HG02642 (cell line): ENCODE measurements at regions not wholly inside any gene's neighbourhood (a gene's known extent, or its start where the extent isn't known, plus 50 kb on each side); places are given as distances from the start of the nearest gene placed in this dataset.

Experiments
- ATAC-seq: cut with Tn5 transposase; IDR thresholded peaks from one replicate; pipeline ENCODE4 v1.9.1; 2021; ENCODE audit warnings: mild to moderate bottlenecking; ENCODE audit not compliant: unreplicated experiment, poor library complexity

- no peak for ATAC-seq
Observed at GRCh38 chr13:29937379-29937778, 87.0 kb upstream of the UBL3 start.

DNA sequence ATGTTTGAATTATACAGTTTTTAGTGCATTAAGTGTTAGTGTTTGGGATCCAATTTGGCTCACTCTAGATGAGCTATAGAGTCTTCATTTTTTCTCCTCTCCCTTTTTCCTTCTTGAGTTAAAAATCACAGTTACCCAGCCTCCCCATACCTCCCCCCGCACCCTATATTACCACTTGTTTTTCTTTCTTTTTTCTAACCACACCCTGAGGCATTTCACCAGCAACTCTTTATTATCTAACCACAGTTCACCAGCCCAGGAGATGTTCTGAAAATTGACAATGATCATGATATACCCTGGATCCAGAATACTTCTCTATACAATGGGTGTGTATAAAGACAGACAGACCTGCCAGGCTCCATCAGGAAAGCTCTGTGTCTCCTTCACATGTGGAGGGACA lies 86.5 kb upstream of the UBL3 start:
- ATAC-seq = no peak

- peak; percentile 9 for ATAC-seq
Observed at GRCh38 chr13:29936051-29936813, 85.8 kb upstream of the UBL3 start.

- peak; percentile 94 for ATAC-seq
Observed at GRCh38 chr13:29935309-29935981, 85.0 kb upstream of the UBL3 start.

DNA sequence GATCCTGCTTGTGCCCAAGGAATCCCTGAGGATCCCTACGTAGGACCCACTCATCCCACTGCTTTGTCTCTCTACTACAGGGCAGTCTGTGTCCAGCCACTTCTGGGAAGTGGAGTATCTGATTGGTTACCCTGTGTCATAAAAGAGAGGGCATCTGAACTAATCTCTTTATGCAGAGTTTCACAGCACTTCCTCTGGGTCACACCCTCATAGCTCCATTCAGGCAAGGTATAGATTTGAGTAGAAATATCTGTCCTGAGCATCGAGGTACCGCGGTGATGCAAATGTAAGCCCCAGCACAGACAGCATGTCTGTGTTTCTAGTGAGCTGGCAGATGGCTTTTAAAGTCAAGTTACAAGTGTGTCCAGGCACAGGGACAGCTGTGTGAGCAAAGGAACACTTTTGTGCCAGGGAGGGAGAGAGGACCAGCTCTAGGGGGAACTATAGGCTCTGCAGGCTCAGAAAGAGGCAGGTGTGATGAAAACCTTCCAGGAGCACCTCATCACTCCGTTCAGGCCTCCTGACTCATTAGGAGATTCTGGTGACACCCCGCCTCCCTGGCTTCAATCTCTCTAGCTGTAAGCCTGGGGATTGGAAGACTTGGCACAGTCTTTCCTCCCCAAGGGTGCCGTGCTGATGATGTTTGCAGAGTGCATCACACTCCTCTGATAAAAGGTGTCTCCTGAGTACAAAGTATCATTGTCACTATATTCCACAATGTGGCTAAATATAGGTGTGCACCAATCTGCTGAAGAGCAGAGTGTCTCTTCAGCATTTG lies 84.3 kb upstream of the UBL3 start:
- ATAC-seq = no peak

DNA sequence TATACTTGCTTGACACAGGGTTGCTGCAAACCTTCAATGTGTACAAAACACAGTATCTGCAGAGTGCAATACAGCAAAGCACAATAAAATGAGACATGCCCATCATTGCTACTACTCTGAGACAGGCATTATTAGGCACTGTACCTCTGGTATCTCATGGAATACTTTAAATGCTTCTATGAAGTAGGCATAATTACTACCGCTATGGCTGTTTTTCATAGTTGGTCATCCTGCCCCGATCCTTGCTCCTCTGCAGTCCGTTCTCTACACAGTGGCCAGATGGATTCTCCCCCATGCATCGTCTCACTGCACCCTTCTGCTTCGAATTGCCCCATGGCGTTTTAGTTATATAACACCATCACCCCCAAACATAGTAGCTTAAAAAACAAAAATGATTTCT lies 83.0 kb upstream of the UBL3 start:
- ATAC-seq = no peak

DNA sequence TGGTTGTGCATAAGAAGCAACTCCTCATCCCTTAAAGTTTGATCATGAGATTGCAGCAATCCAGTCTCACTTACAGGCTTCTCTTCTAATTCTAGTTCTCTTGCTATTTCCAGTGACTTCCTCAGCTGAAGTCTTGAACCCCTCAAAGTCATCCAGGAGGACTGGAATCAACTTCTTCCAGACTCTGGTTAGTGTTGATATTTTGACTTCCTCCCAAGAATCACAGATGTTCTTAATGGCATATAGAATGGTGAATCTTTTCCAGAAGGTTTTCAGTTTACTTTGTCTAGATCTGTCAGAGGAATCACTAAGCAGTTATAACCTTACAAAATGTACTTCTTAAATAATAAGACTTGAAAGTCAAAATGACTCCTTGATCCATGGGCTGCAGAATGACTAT lies 81.3 kb upstream of the UBL3 start:
- no peak for ATAC-seq

- no peak for ATAC-seq
Observed at GRCh38 chr13:29929062-29929847, 78.8 kb upstream of the UBL3 start.

DNA sequence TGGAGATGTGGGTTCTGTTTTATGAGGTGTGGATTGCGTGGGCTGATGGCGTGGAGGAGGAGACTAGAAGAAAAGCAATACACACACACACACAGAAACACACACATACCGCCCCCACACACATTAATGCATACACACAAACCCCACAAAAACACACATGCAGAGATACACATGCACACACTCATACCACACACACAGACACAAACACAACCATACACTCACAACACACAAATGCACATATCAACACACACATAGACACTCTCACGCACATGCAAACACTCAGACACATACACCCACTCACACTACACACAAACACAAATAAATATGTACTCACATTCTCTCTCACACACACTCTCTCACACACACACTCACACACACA lies 75.7 kb upstream of the UBL3 start:
- ATAC-seq = no peak

DNA sequence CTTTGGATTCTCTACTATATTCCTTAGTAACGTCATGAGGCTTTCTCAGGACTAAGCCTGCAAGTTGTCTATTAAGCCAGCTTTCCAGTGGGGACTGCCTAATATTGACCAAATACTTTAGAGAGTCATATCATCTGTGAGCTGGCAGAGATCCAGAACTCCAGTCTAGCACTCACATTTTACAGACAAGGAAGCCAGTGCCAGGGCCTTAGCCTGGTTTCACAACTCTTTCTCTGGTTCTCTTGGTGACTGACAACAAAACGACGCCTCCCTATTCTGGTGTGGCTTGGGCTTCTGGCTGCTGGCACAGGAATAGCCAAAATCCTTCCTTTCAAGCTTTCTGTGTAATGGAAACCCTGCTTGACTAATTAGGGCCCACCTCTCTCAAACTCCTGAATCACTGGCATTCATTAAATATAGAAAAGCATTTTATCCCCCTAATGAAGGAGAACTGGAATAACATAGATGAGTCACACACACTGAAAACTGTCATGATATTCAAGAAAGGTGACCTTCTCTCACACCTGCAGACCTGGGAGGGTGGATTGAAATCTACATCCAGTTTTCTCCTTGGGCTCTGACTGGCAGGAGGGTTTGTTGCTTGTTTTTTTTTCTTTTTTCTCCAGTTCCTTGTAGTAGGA lies 75.2 kb upstream of the UBL3 start:
- ATAC-seq = no peak

DNA sequence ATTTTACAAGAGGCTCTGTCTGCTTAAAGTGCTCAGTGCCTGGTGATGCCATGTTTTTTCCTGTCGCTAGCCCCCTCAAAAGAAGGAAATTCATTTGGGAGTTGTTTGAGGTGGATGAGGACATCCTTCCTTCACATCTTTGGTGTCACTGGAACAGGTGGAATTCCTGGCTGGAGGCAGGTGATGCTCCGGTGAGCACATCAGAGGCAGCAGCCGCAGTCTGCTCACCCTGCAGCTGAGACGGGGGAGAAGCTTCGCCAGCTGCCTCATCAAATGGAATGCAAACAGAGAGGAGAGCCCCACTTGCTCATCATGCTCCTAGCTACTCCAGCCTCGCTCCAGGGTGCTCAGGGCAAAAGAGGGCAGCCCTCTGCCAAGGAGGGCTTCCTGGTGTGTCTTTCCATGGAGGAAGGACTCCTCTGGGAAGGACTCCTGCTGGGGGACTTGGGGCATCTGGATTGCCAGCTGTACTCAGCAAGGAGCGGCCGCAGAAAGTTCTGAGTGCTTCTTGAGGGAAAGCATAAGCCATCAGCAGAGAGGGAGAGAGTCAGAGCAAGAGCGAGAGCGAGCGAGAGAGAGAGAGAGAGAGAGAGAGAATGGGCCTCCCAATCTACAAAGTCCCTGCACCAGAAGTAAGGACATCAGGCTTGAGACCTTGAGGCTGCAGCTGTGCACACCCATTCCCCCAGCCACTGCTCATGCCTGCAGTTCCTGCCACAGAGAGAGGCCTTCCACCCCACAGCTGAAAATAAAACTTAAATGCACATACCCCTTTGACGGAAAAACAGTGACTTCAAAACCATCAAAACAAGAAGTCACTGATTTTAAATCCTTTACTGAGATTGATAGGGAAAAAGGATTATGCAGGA lies 74.3 kb upstream of the UBL3 start:
- no peak for ATAC-seq

- no peak for ATAC-seq
Observed at GRCh38 chr13:29923554-29924481, 73.4 kb upstream of the UBL3 start.

GRCh38 chr13:29922896-29923295 lies 72.5 kb upstream of the UBL3 start:
- ATAC-seq = no peak

DNA sequence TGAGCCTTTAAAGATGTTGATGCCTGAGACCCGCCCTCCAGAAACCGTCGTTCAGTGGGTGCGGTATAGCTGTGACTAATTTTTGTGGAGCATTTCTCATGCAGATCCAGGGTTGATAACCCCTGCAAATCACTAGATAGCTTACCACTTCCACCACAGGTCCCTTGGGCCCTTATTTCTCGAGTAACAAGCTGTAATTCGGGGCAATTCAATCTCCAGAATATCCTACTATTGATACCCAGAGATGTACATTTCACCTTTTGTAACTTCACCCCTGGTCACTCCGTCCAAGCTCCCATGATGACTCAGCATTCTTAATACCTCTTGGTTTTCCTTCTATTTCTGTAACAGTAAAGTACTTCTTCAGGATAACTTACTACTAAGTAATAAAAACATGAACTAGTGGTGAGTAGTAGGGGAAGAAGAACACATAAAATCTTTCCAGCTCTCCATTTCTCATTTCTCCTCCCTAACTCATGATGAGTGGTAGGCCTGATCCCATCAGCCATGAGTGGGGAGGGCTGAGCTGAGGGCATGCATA lies 71.9 kb upstream of the UBL3 start:
- ATAC-seq = no peak

DNA sequence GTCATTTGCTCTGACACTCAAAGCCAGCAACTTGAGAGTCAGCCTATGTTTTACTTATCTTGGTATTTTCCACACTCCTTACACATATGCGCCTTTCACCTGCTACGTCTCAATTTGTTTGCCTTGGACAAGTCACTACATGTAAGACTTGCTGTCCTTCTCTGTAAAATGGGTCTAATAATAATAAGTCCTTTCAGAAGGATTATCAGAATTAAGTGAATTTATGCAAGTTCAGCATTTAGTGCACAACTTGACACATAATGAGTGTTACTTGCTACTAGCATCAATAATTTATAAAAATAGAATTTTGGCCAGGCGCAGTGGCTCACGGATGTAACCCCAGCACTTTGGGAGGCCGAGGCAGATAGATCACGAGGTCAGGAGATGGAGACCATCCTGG lies 71.1 kb upstream of the UBL3 start:
- ATAC-seq = no peak

DNA sequence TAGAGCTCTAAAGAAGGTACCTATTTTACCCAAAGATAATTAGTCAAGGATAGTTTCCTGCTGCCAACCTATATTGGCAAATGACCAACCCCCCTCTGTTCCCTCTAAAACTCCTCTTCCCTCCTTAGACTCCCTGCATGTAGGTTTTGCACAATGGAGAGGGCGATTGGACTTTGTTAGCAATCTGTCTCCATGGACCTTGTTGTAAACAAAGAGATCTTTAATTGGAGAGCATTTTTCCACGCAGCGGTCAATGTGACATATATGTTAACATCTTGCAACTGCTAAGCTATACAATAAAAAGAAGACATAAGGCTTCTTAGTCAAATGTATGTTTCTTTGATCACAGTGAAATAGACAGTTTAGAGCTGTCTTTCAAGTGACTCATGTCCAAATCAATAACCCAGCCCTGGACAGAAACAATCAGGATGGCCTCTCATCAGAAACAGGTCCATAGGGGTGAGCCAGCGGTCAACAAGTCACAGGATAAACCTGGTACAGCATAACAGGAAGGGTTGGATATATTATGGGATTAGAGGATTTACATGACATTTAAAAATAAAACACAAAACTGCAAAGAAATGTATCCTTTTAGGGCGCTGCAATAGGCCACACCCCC lies 69.7 kb upstream of the UBL3 start:
- no peak for ATAC-seq

GRCh38 chr13:29918845-29919244 lies 68.4 kb upstream of the UBL3 start:
- ATAC-seq = no peak
